GM10847 (cell line): ENCODE measurements at regions not wholly inside any gene's neighbourhood (a gene's known extent, or its start where the extent isn't known, plus 50 kb on each side); places are given as distances from the start of the nearest gene placed in this dataset.

Source experiments
- POLR2A ChIP-seq: IDR thresholded peaks from 2 replicates; pipeline ENCODE4 v1.6.1; 2011; ENCODE audit not compliant: insufficient read length; ENCODE audit errors: extremely low read depth

DNA sequence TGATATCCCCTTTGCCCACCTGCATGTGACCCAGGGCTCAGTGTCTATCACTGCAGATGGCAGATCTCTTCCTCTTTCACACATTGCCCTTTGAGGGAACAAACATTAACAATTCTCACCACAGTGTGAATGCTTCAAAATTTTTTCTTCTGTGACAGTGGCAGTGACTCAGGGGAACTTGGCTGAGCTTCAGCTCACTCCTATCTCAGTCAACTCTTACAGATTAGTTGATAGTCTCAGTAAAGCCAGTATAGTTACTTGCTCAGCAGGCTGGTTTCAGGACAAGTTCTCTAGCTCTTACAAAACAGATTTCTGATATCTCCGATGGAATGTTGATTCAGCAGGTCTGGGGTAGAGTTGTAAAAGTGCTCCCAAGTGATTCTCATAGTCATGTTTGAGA is 166.9 kb downstream of the DLEU7 start:
- TF ChIP-seq POLR2A = no peak

DNA sequence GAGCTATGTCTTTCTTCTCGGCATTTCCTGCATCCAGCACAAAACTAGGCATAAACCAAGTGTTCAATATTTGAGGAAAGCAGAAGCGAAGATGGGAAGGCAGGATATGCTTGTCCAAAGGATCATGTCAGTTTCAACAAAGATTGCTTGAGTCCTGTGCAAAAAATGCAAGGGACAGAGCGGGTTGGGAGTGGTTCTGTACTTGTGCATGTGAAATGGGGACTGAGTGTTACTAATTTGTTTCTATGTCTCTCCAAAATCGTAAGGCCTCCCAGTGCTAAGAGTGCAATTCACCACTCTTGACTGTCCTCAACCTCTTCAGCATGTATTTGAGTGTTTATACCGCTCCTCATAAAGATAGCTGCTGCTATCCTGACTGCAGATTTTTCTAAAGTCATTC is 166.2 kb downstream of the DLEU7 start:
- TF ChIP-seq POLR2A = no peak

DNA sequence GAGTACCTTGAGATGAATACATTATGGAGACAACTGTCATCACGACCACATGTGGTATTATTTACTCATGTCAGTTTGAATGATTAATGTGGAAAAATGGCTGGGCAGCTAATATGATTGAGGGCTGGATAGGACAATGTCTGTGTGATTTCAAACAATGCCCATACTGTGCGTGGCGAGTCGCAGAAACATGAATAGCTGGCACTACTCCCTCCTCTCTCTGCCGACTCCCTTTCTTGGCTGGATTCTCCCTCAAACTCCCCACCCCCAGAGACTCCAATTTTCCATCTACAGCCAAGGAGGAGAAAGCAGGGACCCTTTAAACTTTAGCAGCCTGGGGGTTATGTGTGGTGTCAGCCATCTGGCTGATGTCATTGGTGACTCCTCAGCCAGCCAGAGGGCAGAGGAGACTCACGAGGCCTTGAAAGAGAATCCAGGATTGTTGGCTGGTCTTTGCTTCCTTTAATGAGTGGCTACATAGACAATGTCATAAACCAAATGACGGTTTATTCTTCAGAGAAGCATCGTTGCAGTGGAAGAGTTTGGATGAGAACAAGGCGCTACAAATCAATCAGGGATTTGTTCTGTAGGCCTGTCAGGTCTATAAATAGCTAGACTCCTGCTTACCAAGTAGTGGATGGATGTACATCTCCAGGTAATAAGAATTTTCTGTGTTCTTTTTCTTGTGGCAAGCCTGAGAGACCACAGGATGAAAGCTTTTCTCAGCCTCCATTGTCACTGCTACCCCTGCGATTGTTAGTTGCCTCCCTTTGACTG is 165.6 kb downstream of the DLEU7 start:
- no peak for TF ChIP-seq POLR2A

DNA sequence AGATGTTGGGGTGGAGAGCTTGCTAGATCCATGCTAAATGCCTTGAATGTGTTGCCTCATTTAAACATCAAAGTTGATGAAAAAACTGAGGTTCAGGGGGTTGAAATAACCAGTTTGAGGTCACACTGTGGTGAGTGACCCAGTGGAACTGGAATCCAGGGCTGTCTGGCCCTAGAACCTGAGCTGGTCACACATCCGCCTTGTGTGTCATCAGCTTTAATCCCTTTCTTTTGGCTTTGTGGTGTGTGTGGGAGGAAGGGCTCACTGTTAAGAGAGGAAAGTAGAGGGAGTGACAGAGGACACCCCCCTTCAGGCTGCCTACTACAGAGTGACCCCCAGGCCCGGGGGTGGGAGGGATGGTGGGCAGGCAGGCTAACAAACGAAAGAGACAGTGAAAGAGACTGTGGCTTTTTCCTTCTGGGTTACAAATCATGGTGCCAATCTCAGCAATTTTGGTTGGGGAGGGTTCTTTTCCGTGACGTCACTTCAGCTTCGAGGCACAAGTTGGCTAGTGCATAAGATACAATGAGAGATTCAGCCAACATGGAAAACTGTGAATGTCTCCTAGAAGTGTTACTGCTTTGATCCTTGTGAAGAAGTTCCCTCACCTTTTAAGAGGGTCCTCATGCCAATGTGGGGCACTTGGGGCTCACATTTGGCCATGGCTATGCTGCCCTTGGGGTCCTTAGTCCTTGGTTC is 164.9 kb downstream of the DLEU7 start:
- TF ChIP-seq POLR2A = no peak

DNA sequence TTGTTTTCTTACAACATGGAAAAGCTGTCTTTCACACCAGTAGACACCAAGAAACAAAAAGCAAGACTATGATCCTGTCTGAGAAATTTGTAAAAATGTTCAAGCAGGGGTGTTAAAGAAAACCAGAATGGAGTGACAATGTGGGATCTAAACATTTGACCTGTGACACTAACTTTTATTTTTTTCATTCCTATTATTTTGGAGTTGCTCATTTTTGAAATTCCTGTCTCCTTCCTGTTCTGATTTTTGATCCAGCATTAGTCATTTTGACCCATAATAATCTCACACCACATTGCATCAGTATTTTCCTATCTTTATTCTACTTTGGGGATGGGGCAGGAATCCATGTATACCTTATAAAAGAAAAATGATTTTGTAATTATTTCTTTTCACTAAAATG is 164.2 kb downstream of the DLEU7 start:
- no peak for TF ChIP-seq POLR2A

DNA sequence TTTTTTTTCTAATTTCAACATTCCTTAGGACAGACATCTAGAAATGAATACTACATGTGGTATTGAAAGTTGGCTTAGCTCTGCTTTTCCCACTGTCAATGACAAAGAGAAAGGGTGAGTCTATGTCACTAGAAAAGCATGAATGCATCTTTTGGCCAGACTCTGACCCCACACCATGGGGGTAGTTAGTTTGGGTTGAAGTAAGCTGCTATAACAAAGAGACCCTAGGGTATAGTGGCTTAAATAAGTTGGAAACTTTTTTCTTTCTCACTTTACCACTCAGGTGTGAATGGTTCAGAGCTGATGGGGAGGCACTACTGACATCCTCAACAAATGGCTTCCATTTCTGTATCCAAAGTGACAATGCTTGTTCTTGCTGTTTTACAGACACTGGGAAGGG is 161.5 kb downstream of the DLEU7 start:
- no peak for TF ChIP-seq POLR2A

DNA sequence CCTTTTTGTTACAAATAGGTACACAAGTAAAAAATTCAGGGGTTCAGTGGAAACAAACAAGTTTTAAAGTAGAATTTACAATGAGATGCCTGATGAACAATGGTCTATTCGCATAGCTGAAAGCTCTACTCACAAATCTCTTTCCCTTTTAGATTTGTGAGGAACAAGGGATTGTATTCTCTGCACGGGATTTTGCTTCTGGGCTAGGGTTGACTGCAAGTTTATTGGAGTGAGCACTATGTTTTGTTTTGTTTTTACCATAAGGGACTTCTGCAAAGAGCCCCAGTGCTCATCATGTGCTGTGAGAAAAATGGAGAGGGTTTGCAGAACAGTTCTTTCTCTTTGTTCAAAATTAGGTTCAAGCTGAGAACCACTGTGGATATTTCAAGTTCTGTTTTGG is 160.5 kb downstream of the DLEU7 start:
- no peak for TF ChIP-seq POLR2A

DNA sequence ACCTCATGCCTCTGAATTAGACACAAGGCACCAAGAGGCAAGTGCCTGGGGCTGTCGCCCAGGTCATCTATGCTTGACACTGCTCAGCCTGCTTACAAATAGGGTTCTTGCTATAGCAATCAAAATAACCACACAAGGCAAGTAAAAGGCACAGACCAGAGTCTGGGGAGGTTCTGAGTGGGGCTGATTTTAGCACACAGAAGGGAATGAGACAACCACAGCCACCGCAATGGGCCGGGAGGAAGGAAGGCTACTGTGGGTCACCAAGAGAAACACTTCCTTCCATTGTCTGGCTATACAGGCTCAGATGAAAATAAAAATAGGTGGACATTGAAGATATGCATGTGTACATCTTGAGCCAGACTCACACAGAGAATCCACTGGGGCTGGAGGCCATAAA is 159.1 kb downstream of the DLEU7 start:
- TF ChIP-seq POLR2A = no peak

DNA sequence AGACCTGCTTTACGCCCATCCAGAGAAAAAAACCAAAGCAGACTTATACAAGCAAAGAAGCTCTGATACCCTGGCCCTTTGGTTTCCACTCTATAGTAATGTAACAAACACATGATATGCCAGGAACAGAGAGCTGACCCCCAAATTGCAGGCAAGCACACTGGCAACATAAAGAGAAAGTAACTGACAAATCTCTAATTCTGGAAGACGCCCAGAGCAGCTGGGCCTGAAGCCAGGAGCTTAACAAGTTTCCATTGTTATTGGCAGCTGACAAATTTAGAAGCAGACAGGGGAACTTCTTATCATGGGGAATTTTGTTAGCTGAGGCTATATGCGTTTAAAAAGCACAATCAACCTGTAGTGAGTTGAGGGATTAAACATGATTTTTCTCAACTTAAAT is 158.0 kb downstream of the DLEU7 start:
- TF ChIP-seq POLR2A = no peak

DNA sequence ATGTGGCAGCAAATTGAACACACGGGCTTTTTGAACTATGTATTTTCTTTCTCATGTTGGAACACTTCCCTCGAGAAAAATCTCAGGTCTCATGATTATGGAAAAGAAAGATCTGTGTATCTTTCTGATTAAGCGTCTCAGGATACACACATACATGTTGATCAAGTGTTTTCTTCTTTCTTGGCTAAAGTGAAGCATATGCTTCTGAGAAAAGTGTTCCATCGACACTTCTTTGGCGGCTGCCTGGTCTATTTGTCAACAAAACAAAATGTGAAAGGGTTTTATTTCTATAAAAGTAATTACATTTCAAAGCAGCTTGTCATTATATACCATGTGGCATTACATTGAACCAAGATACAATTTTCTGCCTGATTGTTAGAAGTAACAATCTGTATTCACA is 157.5 kb downstream of the DLEU7 start:
- no peak for TF ChIP-seq POLR2A

DNA sequence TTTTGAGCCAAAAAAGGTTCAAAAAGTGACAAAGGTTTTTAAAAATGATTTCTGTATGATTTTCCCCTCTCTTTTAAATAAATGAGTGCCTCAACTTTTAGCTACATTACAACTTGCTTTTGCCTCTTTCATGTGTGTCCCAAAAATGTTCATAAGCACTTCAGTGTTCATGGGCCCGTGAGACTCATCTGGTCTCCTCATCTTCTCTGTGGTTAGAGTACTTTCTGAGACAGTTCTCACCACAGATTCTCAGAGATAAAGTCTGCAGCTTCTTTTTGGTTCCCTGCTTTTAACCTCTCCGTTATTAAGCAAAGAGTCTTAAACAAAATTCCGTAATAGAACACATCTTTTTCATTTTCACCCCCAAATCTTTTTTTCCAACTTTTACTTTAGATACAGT is 156.9 kb downstream of the DLEU7 start:
- no peak for TF ChIP-seq POLR2A

DNA sequence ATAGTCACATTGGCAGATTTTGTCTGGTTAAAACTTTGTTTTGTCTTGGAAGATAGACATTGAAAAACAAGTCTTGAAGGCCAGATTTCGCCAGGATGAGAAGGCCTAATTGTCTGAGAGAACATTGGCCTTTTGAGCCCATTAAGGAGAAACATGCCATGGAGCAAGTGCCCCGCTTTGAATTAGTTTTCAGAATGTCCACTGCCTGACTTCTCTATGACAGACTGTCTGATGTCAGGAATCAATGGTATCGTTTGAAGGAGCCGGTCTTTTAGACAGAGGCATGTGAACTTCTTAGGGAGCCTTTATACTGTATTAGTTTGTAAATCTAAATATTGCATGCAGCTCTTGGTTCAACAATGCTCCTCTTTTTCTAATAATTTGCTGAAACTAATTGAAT is 155.9 kb downstream of the DLEU7 start:
- no peak for TF ChIP-seq POLR2A

DNA sequence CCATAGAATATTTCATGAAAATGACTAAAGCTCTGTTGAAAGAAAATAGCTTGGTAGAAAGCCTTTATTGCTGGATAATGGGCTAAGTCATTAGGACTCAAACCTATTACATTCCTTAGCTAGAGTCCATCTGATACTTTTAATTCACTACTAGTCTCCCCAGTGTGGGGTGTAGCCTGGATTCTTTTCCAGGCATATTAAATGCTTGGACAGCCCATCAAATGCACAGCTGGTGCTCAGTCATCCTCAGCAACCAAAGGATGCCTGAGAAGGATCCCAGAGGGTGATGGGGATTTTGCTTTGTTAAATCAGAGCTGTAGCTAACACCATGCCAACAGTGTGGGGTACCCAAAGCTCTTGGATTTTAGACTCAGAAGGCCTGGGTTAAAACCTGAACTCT is 153.5 kb downstream of the DLEU7 start:
- TF ChIP-seq POLR2A = no peak

DNA sequence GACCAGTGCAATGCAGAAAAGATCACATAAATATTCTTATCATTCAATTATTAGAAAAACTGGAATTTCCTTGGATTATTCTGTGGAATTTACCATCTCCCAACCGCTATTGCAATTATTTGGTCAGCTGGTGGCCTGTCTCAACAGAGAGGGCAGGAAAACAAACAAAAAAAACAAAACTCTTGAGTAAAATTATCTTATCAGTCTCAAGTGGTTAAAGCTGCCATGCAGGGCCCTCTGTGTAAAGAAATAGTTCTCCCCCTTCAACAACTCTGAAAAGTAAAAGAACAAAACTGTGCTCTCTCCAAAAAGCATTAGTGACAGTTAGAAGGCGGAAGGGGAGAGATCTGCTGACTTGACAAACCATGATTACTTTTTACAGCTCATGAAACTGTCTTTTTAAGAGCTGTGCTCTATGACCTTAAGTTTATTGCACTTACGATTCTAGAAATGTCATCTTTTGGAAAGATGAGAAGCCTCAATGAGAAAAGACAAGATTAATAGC is 152.3 kb downstream of the DLEU7 start:
- no peak for TF ChIP-seq POLR2A

DNA sequence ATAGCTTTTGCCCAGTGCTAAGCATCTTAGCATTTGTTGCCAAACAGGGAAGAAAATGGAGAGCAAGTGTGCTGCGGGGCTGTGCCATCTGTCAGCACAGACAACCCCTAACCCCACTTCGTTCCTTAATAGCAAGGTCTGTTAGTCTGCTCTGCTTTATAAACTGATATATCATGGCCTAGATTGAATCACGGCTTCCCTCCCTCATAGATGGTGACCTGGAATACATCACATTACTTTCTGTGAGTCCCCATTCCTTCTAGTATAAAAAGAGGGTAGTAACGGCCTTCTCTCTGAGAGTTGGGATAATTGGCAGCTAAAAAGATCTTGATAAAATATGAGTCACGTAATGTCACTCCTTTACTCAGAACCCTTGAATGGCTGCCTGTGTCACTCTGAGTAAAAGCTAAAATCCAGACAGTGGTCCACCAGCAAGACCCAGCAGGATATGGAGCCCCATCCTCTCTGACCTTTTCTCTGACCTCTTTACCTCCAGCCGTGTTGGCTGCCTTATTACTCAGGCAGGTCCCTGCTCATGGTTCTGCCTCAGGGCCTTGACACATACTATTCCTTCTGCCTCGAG is 151.7 kb downstream of the DLEU7 start:
- TF ChIP-seq POLR2A = no peak

DNA sequence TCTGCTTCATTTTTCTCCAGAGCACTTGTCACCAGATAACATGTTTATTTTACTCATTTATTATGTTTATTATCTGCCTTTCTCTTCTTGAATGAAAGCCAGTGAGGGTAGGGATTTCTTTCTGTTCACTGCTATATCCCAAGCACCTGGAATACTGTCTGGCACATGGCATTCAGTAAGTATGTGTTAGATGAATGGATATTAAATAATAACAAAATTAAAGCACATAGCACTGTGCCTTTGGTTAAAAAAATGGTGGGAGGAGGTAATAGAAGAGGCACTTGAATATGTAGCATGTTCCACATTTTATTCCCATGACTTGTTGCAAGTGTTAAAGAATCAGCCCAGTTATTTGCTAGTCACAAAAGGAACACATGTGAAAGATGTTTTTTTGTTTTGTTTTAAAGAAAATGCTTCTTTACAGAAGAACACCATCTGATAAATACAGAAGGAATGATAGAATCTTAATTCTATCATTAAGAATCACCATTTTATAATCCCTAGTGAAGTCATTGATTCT is 151.0 kb downstream of the DLEU7 start:
- TF ChIP-seq POLR2A = no peak
